Activated CD4-positive, alpha-beta T cell treated with anti-CD3 and anti-CD28 coated beads, Interleukin-2, Interleukin-4, amounts not matched to agents 100 ng/mL and 50 ng/mL, durations not matched to agents 16 hours and 8 hours (primary cell): ENCODE measurements at regions not wholly inside any gene's neighbourhood (a gene's known extent, or its start where the extent isn't known, plus 50 kb on each side); places are given as distances from the start of the nearest gene placed in this dataset.
"Not testable (repeated sequence)": the region's sequence is repeated elsewhere in the genome, so short reads cannot be mapped to it uniquely, and the experiment has no call there.

ENCODE experiments used
- DNase-seq: peaks from one replicate; pipeline ENCODE4 v3.0.0-alpha.2; 2020; ENCODE audit warnings: low spot score

DNA sequence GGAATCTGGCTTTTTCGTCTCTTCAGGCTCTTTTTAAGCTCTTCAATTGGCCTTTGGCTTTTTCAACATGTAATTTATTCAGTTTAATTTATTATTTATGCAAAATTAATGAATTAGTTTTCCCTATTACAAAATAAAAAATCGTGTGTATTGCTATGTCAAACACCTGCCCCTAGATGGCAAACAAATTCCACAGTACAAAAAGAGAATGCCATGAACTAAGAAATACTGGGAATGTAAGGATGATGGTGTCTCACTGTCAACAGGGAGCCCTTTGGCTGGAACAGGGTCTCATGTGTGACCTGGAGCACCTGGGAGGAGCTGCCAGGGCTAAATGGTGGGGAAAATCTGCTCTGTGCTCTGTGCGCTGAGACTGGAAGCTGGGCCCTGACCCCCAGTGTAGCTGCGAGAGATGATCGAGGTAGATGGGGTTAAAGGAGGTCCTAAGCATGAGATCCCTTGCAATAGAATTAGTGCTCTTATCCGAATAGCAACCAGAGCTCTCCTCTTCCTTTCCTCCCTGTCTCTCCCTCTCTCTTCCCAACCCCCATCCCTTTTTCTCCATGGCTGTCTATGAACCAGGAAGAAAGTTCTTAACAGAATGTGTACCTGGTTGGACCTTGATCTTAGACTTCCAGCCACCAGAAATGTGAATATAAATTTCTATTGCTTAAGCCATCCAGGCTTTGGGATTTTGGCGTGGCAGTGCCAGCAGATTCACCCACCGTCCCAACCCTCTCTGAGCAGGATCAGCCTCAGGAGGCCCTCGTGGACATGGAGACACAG lies 1183.5 kb downstream of the RPIA start:
- not testable (repeated sequence) for DNase-seq

DNA sequence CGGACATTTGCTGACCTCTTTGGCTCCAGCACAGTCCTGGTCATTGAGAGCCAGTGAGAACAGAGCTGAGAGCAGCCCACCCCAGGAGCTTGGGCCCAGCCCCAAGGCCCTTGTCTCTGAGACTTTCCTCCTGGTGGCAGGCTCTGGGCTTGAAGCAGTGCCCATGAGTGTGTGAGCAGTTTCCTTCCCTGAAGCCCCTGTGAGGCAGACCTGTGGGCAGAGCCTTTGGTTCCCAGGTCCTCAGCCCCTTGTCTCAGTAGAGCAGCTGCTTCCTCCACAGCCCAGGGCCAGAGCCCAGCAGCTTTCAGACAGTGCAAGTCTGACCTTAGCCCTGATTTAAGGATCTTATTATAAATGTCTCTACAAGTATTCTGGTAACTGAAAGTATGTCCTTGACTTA lies 1185.0 kb downstream of the RPIA start:
- not testable (repeated sequence) for DNase-seq

DNA sequence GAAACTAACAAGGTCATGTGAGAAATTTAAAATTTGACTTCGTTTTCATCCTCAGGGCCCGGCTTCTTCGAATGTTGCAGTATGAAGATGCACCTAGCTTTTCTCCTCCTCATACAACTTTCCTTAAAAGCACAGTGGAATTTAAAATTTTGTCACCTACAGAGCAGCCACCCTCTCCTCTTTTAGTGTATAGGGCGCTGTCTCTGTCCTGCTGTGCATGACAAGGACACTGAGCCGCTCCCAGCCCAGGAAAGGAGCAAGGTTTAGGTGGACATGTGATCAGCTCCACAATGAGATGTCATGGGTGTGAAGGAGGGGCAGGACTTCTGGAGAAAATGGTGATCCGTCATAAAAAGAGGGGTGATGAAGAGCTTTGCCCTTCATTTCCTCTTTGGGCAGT lies 1185.4 kb downstream of the RPIA start:
- DNase-seq = not testable (repeated sequence)

DNA sequence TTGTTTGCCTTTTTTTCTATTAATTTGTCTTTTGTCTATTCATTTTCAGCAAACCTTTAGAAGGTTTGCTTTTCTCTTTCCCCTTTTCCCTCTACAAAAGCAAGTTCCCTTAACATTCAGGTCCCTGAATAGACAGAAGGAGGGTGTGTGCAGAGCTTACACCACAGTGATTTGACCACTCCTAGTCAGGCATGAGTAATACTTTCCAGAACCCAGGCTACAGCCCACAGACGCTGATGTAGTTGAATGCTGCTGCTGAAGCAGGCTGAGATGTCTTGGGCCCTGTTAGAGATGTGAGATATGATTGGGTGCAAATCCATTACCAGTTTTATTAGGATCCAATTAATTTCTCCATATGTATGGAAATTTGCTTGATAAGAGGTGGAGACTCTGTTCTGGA lies 1191.4 kb downstream of the RPIA start:
- DNase-seq = not testable (repeated sequence)

GRCh38 chr2:89883624-89884023 lies 1192.2 kb downstream of the RPIA start:
- DNase-seq = not testable (repeated sequence)

DNA sequence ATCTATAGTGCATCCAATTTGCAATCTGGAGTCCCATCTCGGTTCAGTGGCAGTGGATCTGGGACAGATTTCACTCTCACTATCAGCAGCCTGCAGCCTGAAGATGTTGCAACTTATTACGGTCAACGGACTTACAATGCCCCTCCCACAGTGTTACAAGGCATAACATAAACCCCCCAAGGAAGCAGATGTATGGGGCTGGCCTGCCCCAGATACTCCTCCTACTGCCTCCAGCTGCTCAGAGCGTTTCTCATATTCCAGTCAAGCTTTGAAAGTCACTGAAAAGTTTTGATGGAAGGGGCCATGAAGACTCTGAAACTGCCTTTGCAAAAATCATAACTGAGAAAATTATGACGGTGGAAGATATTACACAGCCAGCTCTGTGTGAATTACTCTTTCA lies 1193.6 kb downstream of the RPIA start:
- not testable (repeated sequence) for DNase-seq

DNA sequence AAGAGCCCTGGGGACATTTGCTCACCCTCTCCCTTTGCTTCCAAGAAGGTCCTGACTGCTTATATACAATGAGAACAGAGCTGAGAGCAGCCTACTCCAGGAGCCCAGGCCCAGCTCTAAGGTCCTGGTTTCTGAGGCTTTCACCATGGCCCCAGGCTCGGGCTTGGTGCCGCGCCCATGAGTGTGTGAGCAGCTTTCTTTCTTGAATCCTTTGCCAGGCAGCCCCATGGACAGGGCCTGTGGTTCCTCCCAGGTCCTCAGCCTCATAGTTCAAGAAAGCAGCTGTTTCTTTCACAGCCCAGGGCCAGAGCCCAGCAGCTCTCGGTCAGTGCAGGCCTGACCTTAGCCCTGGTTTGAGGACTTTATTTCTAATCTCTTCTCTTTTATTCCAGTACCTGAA lies 1197.2 kb downstream of the RPIA start:
- not testable (repeated sequence) for DNase-seq

DNA sequence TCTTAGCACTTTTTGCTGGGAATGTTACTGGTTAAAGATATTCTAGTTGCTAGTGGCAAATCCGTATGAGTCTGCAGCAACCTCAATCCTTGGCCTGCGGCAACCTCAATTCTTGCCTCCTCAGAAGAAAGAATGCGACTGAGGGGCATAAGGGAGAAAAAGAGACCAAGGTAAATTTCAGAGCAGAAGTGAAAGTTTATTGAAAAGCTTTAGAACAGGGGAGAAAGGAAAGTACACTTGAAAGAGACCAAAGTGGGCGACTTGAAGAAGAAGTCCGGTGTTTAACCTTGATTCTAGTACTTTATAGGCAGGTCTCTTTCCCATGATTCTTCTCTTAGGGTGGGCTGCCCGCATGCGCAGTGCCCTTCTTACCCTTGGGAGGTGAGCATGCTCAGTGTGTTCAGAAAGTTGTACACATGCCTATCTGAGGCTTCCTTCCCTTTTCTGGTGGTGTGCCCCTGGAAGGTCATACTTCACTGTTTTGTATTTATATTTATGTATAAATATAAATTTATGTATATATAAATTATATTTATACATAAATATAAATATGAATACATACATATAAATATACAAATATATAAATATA lies 1198.8 kb downstream of the RPIA start:
- DNase-seq = not testable (repeated sequence)

DNA sequence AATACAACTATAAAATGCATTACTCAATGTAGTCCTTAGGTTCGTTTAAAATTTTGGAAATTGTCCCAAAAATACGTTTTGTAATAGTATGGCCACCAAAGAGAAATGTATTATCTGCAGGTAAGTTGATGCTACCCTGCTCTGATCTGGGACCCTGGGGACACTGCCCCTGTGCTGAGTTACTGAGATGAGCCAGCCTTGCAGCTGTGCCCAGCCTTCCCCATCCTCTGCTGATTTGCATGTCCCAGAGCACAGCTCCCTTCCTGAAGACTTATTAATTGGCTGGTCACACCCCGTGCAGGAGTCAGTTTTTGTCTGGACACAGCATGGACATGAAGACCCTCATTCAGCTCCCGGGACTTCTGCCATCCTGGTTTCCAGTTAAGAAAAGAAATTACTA lies 1203.5 kb downstream of the RPIA start:
- not testable (repeated sequence) for DNase-seq

GRCh38 chr2:89895629-89896028 lies 1204.2 kb downstream of the RPIA start:
- not testable (repeated sequence) for DNase-seq

DNA sequence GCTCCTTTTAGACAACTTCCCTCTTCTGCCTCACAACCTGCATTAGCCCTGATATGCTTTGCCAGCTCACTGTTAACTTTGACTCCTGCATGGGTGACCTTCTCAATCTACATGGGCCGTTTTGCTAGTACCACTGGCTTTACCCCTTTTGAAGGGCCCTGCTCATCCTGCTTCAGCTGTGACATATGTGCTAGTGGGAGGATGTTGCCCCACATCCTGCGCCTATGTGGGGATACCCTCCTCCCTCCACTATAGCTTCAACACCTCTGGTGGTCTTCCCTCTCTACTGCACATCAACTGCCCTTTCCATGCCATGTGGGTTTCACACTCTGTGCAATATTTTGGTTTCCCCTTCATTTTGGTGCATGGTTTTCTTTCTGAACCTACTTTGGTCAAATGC lies 1235.5 kb downstream of the RPIA start:
- DNase-seq = not testable (repeated sequence)

DNA sequence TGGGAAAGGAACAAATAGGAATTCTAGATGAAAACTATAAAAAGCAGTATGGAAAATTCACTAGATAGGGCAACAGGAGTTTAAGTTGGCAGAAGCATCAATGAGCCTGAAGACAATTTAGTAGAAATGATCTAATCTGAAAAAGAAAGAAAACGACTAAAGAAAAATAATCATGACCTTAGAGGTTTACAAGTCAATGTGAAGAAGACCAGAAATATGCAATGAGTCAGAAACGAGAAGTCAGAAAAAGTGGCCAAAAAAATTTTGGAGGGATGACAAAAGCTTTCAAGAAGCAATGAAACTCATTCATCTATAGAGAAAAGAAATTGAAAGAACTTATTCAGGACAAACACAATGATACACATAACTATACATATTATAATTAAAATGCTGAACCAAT lies 1244.0 kb downstream of the RPIA start:
- not testable (repeated sequence) for DNase-seq

- not testable (repeated sequence) for DNase-seq
Observed at GRCh38 chr2:89936011-89936410, 1244.5 kb downstream of the RPIA start.

GRCh38 chr2:89936559-89936958 lies 1245.1 kb downstream of the RPIA start:
- not testable (repeated sequence) for DNase-seq

DNA sequence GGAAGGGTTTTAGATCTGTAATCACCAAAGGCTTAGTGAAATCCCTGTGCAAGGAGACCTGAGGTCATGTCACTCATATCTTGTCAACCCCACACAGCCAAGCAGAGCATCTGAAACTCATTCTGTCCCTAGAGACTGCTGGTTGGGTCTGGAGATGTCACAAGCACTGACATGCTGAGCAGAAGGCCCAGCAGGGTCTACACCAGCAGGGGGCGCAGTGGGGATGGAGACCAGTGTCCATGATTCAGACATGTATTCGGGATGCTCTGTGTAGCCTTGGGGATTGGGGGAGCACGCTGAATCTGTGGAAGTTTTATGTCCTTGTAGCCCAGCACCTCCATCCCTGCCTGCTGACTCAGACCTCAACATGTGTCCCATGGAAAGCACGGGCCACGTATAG lies 1247.3 kb downstream of the RPIA start:
- DNase-seq = not testable (repeated sequence)

- DNase-seq = not testable (repeated sequence)
Observed at GRCh38 chr2:89944267-89944666, 1252.8 kb downstream of the RPIA start.

GRCh38 chr2:89945004-89945616 lies 1253.6 kb downstream of the RPIA start:
- not testable (repeated sequence) for DNase-seq

DNA sequence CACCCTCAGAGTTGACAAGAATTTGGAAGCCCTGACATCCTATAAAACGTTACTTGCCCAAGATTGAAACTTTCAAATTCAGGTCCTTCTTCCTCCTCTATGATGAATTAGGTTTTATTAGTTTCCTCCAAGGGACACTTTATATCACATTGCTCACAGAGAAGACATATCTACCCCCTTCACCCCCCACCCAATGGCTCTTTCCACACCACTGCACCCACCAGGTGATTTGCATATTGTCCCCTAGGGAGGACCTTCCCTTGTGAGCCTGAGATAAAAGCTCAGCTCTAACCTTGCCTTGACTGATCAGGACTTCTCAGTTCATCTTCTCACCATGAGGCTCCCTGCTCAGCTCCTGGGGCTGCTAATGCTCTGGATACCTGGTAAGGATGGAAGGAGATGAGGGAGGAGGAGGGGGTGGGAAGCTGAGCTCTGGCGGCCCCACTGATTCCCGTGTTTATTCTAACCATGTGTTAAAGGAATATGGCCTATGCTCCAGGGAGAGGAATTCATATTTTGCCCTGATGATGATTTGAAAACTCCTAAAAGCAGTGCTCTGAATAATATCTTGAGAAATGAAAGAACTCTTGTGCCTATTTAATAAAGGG lies 1255.8 kb downstream of the RPIA start:
- not testable (repeated sequence) for DNase-seq

DNA sequence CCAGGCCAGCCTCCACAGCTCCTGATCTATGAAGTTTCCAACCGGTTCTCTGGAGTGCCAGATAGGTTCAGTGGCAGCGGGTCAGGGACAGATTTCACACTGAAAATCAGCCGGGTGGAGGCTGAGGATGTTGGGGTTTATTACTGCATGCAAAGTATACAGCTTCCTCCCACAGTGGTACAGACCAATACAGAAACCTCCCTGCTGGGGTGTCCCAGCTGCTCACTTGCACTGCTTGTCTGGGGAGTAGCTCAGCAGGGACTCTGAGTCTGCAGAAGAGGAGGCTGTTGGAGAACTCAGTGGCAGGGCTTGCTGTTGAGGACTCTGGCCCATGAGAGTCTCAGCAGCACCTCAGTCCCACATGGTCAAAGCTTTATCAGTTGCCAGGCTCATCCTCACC lies 1256.6 kb downstream of the RPIA start:
- not testable (repeated sequence) for DNase-seq

DNA sequence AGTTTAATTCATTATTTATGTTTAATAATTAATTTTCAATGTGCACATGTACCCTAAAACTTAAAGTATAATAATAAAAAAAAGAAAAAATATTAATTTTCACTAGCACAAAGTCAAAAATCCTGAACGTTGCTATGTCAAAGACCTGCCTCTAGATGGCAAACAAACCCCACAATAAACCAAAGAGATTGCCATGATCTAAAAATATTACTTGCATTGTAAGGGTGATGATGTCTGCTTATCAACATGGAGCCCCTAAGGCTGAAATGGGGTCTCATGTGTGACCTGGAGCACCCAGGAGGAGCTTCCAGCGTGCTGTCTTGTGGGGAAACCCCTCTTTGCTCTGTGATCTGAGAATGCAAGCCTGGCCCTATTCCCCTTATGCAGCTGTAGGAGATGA lies 1259.3 kb downstream of the RPIA start:
- DNase-seq = not testable (repeated sequence)

GRCh38 chr2:89957236-89957635 lies 1265.8 kb downstream of the RPIA start:
- not testable (repeated sequence) for DNase-seq

DNA sequence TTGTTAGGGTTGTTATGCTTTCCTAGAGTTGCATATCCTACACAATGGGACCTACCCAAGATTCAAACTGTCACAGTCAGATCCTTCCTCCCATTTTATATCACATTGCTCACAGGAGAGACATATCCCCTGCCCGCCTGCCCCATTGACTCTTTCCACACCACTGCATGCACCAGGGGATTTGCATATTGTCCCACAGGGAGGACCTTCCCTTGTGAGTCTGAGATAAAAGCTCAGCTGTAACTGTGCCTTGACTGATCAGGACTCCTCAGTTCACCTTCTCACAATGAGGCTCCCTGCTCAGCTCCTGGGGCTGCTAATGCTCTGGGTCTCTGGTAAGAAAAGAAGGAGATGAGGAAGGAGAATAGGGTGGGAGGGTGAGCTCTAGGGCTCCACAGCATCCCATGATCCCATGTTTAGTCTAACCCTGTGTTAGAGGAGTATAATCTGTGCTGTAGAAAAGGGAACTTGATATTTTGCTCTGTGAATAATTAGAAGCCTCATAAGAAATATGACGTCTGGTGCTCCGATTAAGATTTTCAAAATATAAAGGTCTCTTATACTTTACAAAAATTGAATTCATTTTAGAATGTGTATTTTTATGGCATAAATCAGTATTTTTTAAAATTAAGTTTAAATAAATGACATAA lies 1268.4 kb downstream of the RPIA start:
- DNase-seq = not testable (repeated sequence)
